ENCODE measurements at regions not wholly inside any gene's neighbourhood (a gene's known extent, or its start where the extent isn't known, plus 50 kb on each side); places are given as distances from the start of the nearest gene placed in this dataset.

DNA sequence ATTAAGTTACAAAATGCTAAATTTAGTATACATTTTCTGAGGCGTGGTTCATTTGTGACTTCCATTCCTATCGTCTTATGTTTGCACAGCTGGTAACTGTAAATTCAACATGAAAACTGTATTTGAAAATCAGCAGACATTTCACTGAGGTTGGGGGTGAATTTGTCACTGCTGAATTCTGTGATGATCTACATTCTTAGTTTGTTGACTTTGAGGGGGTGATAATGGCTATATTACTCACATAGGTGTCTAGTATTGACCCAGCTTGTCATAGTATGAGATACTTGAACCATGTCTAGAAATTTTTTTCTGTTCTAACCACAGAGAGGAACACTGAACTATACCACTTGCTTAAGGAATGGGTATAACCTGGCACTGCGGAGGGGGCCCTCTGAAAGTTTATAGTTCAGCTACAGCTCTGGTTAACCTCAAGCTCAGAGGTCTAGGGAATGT is 313.3 kb downstream of the PIK3R1 start:
- no peaks in the 10 kb centered on the region for H3K4me1 ChIP-seq (ENCODE audit: control insufficient read depth, insufficient read depth, low read length)
- H3K9ac ChIP-seq (ENCODE audit: extremely low read depth, low read length, poor library complexity, severe bottlenecking), result no peak overlapping the region
- TF ChIP-seq, protein P1, sequence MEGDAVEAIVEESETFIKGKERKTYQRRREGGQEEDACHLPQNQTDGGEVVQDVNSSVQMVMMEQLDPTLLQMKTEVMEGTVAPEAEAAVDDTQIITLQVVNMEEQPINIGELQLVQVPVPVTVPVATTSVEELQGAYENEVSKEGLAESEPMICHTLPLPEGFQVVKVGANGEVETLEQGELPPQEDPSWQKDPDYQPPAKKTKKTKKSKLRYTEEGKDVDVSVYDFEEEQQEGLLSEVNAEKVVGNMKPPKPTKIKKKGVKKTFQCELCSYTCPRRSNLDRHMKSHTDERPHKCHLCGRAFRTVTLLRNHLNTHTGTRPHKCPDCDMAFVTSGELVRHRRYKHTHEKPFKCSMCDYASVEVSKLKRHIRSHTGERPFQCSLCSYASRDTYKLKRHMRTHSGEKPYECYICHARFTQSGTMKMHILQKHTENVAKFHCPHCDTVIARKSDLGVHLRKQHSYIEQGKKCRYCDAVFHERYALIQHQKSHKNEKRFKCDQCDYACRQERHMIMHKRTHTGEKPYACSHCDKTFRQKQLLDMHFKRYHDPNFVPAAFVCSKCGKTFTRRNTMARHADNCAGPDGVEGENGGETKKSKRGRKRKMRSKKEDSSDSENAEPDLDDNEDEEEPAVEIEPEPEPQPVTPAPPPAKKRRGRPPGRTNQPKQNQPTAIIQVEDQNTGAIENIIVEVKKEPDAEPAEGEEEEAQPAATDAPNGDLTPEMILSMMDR (conservative IDR thresholded peaks at IDR 0.05), result no peak
- H3K9me3 ChIP-seq (ENCODE audit: control insufficient read depth, low read length), result peaks cover 12% of the 10 kb centered on the region
- no peak overlapping the region for H3K4me3 Mint-ChIP-seq
- no peak overlapping the region for H3K27ac ChIP-seq (ENCODE audit: low read depth, low read length)
- no peak overlapping the region for H3K27ac Mint-ChIP-seq
- WGBS, 2 experiments (ENCODE audit: insufficient coverage in 1 of 2, insufficient read length in 1 of 2), result 72 to 80% methylated on average over 2 to 3 of the region's 3 CpGs
- H3K36me3 Mint-ChIP-seq (ENCODE audit: low read depth), result no peaks in the 10 kb centered on the region
- no peak overlapping the region for H3K4me3 ChIP-seq (ENCODE audit: low read length)
- peaks cover 3% of the 10 kb centered on the region for H3K9me3 Mint-ChIP-seq
- H3K36me3 ChIP-seq (ENCODE audit: control insufficient read depth, insufficient read depth, low read length), result no peaks in the 10 kb centered on the region
- no peaks in the 10 kb centered on the region for H3K4me1 Mint-ChIP-seq
- no peak for DNase-seq
- H3K27me3 ChIP-seq (ENCODE audit: control insufficient read depth, insufficient read depth, low read length, poor library complexity, severe bottlenecking), result no peaks in the 10 kb centered on the region
- H3K27me3 Mint-ChIP-seq (ENCODE audit: insufficient read depth), result no peaks in the 10 kb centered on the region

GRCh38 chr5:68529581-68529980 is 314.0 kb downstream of the PIK3R1 start:
- H3K9me3 ChIP-seq (ENCODE audit: control insufficient read depth, low read length), result peaks cover 12% of the 10 kb centered on the region
- WGBS, 2 experiments (ENCODE audit: insufficient coverage in 1 of 2, insufficient read length in 1 of 2), result 87 to 90% methylated on average over 2 to 3 of the region's 3 CpGs

DNA sequence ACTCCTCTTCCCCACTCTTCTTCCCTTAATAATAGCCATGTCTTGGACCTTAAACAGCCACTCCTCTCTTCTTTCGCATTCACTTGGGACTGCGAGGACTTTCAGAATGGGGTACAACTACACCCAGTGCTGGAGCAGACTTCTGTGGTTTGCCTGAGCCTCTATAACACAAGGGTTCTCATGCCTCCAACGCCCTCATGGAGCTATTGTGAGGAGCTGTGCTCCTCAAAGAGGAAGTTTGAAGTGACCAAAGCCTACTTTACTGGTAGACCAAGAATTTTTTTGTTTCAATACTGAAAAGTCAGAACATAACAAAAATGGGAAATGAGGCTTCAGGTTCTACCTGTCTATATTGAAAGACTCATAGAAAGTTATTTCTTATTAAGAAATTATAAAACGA is 316.4 kb downstream of the PIK3R1 start:
- Mint-ChIP-seq H3K4me1 (peaks cover 6% of the 10 kb centered on the region), H3K4me3 (no peak overlapping the region), H3K27ac (no peak overlapping the region), H3K27me3 (ENCODE audit: insufficient read depth) (no peaks in the 10 kb centered on the region), H3K9me3 (peaks cover 3% of the 10 kb centered on the region), H3K36me3 (ENCODE audit: low read depth) (no peaks in the 10 kb centered on the region)
- Histone ChIP-seq H3K4me1 (ENCODE audit: control insufficient read depth, insufficient read depth, low read length) (no peaks in the 10 kb centered on the region), H3K9ac (ENCODE audit: extremely low read depth, low read length, poor library complexity, severe bottlenecking) (no peak overlapping the region), H3K27ac (ENCODE audit: low read depth, low read length) (no peak overlapping the region), H3K9me3 (ENCODE audit: control insufficient read depth, low read length) (peaks cover 12% of the 10 kb centered on the region), H3K27me3 (ENCODE audit: control insufficient read depth, insufficient read depth, low read length, poor library complexity, severe bottlenecking) (no peaks in the 10 kb centered on the region), H3K4me3 (ENCODE audit: low read length) (no peak overlapping the region), H3K36me3 (ENCODE audit: control insufficient read depth, insufficient read depth, low read length) (no peaks in the 10 kb centered on the region)
- WGBS, 2 experiments (ENCODE audit: insufficient coverage in 1 of 2, insufficient read length in 1 of 2), result 87 to 100% methylated on average over 2 to 4 of the region's 4 CpGs
- TF ChIP-seq, protein P1 (conservative IDR thresholded peaks at IDR 0.05), result no peak
- no peak for DNase-seq

More at GRCh38 chr5:68529581-68529980, 314.0 kb downstream of the PIK3R1 start:
- no peaks in the 10 kb centered on the region for H3K36me3 ChIP-seq (ENCODE audit: control insufficient read depth, insufficient read depth, low read length)
- H3K4me3 ChIP-seq (ENCODE audit: low read length), result no peak overlapping the region
- Mint-ChIP-seq H3K4me3 (no peak overlapping the region), H3K27ac (no peak overlapping the region), H3K27me3 (ENCODE audit: insufficient read depth) (no peaks in the 10 kb centered on the region), H3K4me1 (peaks cover 2% of the 10 kb centered on the region), H3K36me3 (ENCODE audit: low read depth) (no peaks in the 10 kb centered on the region), H3K9me3 (peaks cover 3% of the 10 kb centered on the region)
- no peaks in the 10 kb centered on the region for H3K27me3 ChIP-seq (ENCODE audit: control insufficient read depth, insufficient read depth, low read length, poor library complexity, severe bottlenecking)
- H3K27ac ChIP-seq (ENCODE audit: low read depth, low read length), result no peak overlapping the region
- DNase-seq, result no peak
- H3K4me1 ChIP-seq (ENCODE audit: control insufficient read depth, insufficient read depth, low read length), result no peaks in the 10 kb centered on the region
- TF ChIP-seq, protein P1 (conservative IDR thresholded peaks at IDR 0.05), result no peak
- H3K9ac ChIP-seq (ENCODE audit: extremely low read depth, low read length, poor library complexity, severe bottlenecking), result no peak overlapping the region
